ENCODE measurements at regions not wholly inside any gene's neighbourhood (a gene's known extent, or its start where the extent isn't known, plus 50 kb on each side); places are given as distances from the start of the nearest gene placed in this dataset.

GRCh38 chr9:107935931-107936330, 446.4 kb upstream of the KLF4 start:
- peaks cover 0 to 11% (median 4%) of the 10 kb centered on the region in 3 donors for H3K27me3 Mint-ChIP-seq (ENCODE audit: low read depth in 3 of 3)
- no peaks in the 10 kb centered on the region for H4K20me1 ChIP-seq (ENCODE audit: insufficient read depth, low read length)
- peaks cover 19 to 27% of the 10 kb centered on the region in 2 donors for H3K36me3 Mint-ChIP-seq
- H3K4me2 ChIP-seq (replicated peaks; ENCODE audit: extremely low read depth, low read length, poor library complexity, severe bottlenecking): no peak overlapping the region
- H3K4me1 ChIP-seq (ENCODE audit: control insufficient read depth in 1 of 2, insufficient read depth in 2 of 2, low read length in 2 of 2): peaks cover 25 to 26% of the 10 kb centered on the region in 2 donors
- H3K27ac ChIP-seq (ENCODE audit: low read depth in 1 of 2, low read length in 2 of 2): no peak overlapping the region
- H3K4me3 Mint-ChIP-seq: no peak overlapping the region
- DNase-seq: no peak
- intact Hi-C loops (cut with micrococcal nuclease): loop anchor here in 1 of 2 donors (10.0 kb wide), 1 partner anchor 119 kb away; no protein-coding TSS in a partner anchor
- no peaks in the 10 kb centered on the region for H3K27me3 ChIP-seq (ENCODE audit: control insufficient read depth in 2 of 2, insufficient read depth in 2 of 2, low read length in 2 of 2)
- H3K4me3 ChIP-seq (replicated peaks in 1 of 3; ENCODE audit: low read depth in 2 of 3, low read length in 3 of 3): no peak overlapping the region
- WGBS (ENCODE audit: insufficient coverage): 98% methylated on average over 6 of the region's 6 CpGs
- no peaks in the 10 kb centered on the region for H3K36me3 ChIP-seq (replicated peaks in 1 of 2; ENCODE audit: control insufficient read depth in 1 of 2, insufficient read depth in 2 of 2, low read length in 2 of 2)
- no peak overlapping the region for H3K27ac Mint-ChIP-seq
- H3K79me2 ChIP-seq (ENCODE audit: insufficient read depth, low read length): no peaks in the 10 kb centered on the region
- H3K9me3 Mint-ChIP-seq: peaks cover 0 to 5% (median 2%) of the 10 kb centered on the region in 7 donors
- no peak overlapping the region for H2AFZ ChIP-seq (ENCODE audit: insufficient read depth, low read depth, low read length, poor library complexity, severe bottlenecking)
- no peaks in the 10 kb centered on the region for H3K9me3 ChIP-seq (replicated peaks in 1 of 2; ENCODE audit: control insufficient read depth in 1 of 2, insufficient read depth in 1 of 2, low read length in 2 of 2)
- peaks cover 33% of the 10 kb centered on the region for H3K4me1 Mint-ChIP-seq
- TF ChIP-seq, protein P1, sequence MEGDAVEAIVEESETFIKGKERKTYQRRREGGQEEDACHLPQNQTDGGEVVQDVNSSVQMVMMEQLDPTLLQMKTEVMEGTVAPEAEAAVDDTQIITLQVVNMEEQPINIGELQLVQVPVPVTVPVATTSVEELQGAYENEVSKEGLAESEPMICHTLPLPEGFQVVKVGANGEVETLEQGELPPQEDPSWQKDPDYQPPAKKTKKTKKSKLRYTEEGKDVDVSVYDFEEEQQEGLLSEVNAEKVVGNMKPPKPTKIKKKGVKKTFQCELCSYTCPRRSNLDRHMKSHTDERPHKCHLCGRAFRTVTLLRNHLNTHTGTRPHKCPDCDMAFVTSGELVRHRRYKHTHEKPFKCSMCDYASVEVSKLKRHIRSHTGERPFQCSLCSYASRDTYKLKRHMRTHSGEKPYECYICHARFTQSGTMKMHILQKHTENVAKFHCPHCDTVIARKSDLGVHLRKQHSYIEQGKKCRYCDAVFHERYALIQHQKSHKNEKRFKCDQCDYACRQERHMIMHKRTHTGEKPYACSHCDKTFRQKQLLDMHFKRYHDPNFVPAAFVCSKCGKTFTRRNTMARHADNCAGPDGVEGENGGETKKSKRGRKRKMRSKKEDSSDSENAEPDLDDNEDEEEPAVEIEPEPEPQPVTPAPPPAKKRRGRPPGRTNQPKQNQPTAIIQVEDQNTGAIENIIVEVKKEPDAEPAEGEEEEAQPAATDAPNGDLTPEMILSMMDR (IDR thresholded peaks at IDR 0.05): no peak
- H3K9ac ChIP-seq (ENCODE audit: insufficient read depth, low read length, poor library complexity, severe bottlenecking): no peak overlapping the region

DNA sequence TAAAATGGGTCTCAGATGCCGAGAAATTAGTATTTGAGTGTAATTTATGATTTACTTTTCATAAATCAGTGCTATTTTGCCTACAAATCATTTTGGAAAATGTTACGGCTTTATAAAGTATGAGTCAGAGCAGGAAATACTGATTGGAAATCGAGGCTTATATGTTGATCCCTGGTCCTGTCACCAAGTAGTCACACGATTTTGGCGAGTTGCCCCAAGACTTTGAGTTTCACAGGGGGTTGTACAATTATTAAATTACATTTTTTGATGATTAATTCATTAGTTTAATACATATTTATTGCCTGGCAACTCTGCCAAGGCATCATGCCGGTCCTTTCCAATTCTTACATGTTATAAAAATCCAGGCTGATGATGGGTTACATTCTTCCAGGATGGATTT, 443.9 kb upstream of the KLF4 start:
- H3K9me3 Mint-ChIP-seq: peaks cover 0 to 5% (median 2%) of the 10 kb centered on the region in 7 donors
- H3K36me3 ChIP-seq (replicated peaks in 1 of 2; ENCODE audit: control insufficient read depth in 1 of 2, insufficient read depth in 2 of 2, low read length in 2 of 2): no peaks in the 10 kb centered on the region
- H3K9me3 ChIP-seq (replicated peaks in 1 of 2; ENCODE audit: control insufficient read depth in 1 of 2, insufficient read depth in 1 of 2, low read length in 2 of 2): no peaks in the 10 kb centered on the region
- H3K27ac Mint-ChIP-seq: no peak overlapping the region
- H3K4me3 Mint-ChIP-seq: no peak overlapping the region
- peaks cover 16 to 27% of the 10 kb centered on the region in 2 donors for H3K36me3 Mint-ChIP-seq
- no CpG with 5 or more reads among the region's 6 CpGs for WGBS (ENCODE audit: insufficient coverage)
- intact Hi-C loops (cut with micrococcal nuclease): loop anchor here in 1 of 2 donors (5.0 to 10.0 kb wide), 2 partner anchors 54 to 121 kb away; no protein-coding TSS in a partner anchor
- H3K4me1 ChIP-seq (ENCODE audit: control insufficient read depth in 1 of 2, insufficient read depth in 2 of 2, low read length in 2 of 2): peaks cover 49 to 50% of the 10 kb centered on the region in 2 donors
- H3K27me3 Mint-ChIP-seq (ENCODE audit: low read depth in 3 of 3): peaks cover 0 to 5% (median 4%) of the 10 kb centered on the region in 3 donors
- no peak overlapping the region for H3K4me2 ChIP-seq (replicated peaks; ENCODE audit: extremely low read depth, low read length, poor library complexity, severe bottlenecking)
- TF ChIP-seq, protein P1 (IDR thresholded peaks at IDR 0.05): no peak
- peaks cover 50% of the 10 kb centered on the region for H3K4me1 Mint-ChIP-seq
- H2AFZ ChIP-seq (ENCODE audit: insufficient read depth, low read depth, low read length, poor library complexity, severe bottlenecking): no peak overlapping the region
- peak in 1 of 3 donors; percentile 26 for DNase-seq
- H3K4me3 ChIP-seq (replicated peaks in 1 of 3; ENCODE audit: low read depth in 2 of 3, low read length in 3 of 3): no peak overlapping the region
- no peaks in the 10 kb centered on the region for H3K79me2 ChIP-seq (ENCODE audit: insufficient read depth, low read length)
- no peaks in the 10 kb centered on the region for H3K27me3 ChIP-seq (ENCODE audit: control insufficient read depth in 2 of 2, insufficient read depth in 2 of 2, low read length in 2 of 2)
- H3K9ac ChIP-seq (ENCODE audit: insufficient read depth, low read length, poor library complexity, severe bottlenecking): no peak overlapping the region
- no peak overlapping the region for H3K27ac ChIP-seq (ENCODE audit: low read depth in 1 of 2, low read length in 2 of 2)
- H4K20me1 ChIP-seq (ENCODE audit: insufficient read depth, low read length): no peaks in the 10 kb centered on the region

Measured in CD14-positive monocyte (primary cell).